HEK293T (cell line): ENCODE measurements at regions not wholly inside any gene's neighbourhood (a gene's known extent, or its start where the extent isn't known, plus 50 kb on each side); places are given as distances from the start of the nearest gene placed in this dataset.
A peak's percentile ranks its signal among the peaks of the same experiment; 100 is the strongest.

Experiments used
- CTCF ChIA-PET: fragments of 350-600 bp; formaldehyde crosslinking; extraction: SDS; loops from one replicate; lab custom pipeline; 2021; ENCODE audit warnings: antibody characterized with exemption, inconsistent platforms; lab: Yijun Ruan, JAX
- POLR2A ChIA-PET: fragments of 350-600 bp; formaldehyde crosslinking; extraction: SDS; loops from one replicate; lab custom pipeline; 2020; ENCODE audit warnings: antibody characterized with exemption, inconsistent platforms; lab: Yijun Ruan, JAX
- DNase-seq: peaks from one replicate; pipeline ENCODE4 v3.0.0; 2012; ENCODE audit warnings: mixed read lengths; ENCODE audit errors: extremely low spot score
- ARNT ChIP-seq: fragments of 450-650 bp; IDR thresholded peaks from 2 replicates; pipeline ENCODE4 v1.6.1; 2017; ENCODE audit warnings: mild to moderate bottlenecking
- BHLHE40 ChIP-seq: fragments of 450-650 bp; IDR thresholded peaks from 2 replicates; pipeline ENCODE4 v1.6.1; 2016; ENCODE audit warnings: mild to moderate bottlenecking, moderate library complexity, borderline replicate concordance
- CTBP1 ChIP-seq: fragments of 450-650 bp; IDR thresholded peaks from 2 replicates; pipeline ENCODE4 v1.6.1; 2016; ENCODE audit warnings: borderline replicate concordance
- ELF4 ChIP-seq: fragments of 450-650 bp; IDR thresholded peaks from 2 replicates; pipeline ENCODE4 v1.6.1; 2017; ENCODE audit warnings: antibody characterized with exemption
- FOXA1 ChIP-seq: fragments of 450-650 bp; IDR thresholded peaks from 2 replicates; pipeline ENCODE4 v1.6.1; 2016; ENCODE audit warnings: mild to moderate bottlenecking
- FOXK2 ChIP-seq: fragments of 450-650 bp; IDR thresholded peaks from 2 replicates; pipeline ENCODE4 v1.6.1; 2016; ENCODE audit warnings: mild to moderate bottlenecking
- FOXM1 ChIP-seq: fragments of 450-650 bp; IDR thresholded peaks from 2 replicates; pipeline ENCODE4 v1.6.1; 2017; ENCODE audit warnings: mild to moderate bottlenecking, borderline replicate concordance
- HDGF ChIP-seq: fragments of 450-650 bp; IDR thresholded peaks from 2 replicates; pipeline ENCODE4 v1.6.1; 2017; ENCODE audit warnings: antibody characterized with exemption, borderline replicate concordance
- L3MBTL2 ChIP-seq: fragments of 450-650 bp; conservative IDR thresholded peaks from 2 replicates; pipeline ENCODE4 v1.6.1; 2016; ENCODE audit warnings: mild to moderate bottlenecking
- LEF1 ChIP-seq: fragments of 450-650 bp; IDR thresholded peaks from 2 replicates; pipeline ENCODE4 v1.6.1; 2017; ENCODE audit warnings: mild to moderate bottlenecking, borderline replicate concordance
- NFRKB ChIP-seq: fragments of 450-650 bp; IDR thresholded peaks from 2 replicates; pipeline ENCODE4 v1.6.1; 2016; ENCODE audit warnings: mild to moderate bottlenecking, moderate library complexity
- SP1 ChIP-seq: fragments of 450-650 bp; IDR thresholded peaks from 2 replicates; pipeline ENCODE4 v1.6.1; 2017
- SUZ12 ChIP-seq: fragments of 450-650 bp; IDR thresholded peaks from 2 replicates; pipeline ENCODE4 v1.6.1; 2016; ENCODE audit warnings: mild to moderate bottlenecking
- TARDBP ChIP-seq: fragments of 450-650 bp; IDR thresholded peaks from 2 replicates; pipeline ENCODE4 v1.6.1; 2016
- ZNF384 ChIP-seq: fragments of 450-650 bp; IDR thresholded peaks from 2 replicates; pipeline ENCODE4 v1.6.1; 2016
- TF ChIP-seq, protein P1 (sequence below): fragments of 450-650 bp; IDR thresholded peaks from 2 replicates; pipeline ENCODE4 v1.6.1; 2016

DNA sequence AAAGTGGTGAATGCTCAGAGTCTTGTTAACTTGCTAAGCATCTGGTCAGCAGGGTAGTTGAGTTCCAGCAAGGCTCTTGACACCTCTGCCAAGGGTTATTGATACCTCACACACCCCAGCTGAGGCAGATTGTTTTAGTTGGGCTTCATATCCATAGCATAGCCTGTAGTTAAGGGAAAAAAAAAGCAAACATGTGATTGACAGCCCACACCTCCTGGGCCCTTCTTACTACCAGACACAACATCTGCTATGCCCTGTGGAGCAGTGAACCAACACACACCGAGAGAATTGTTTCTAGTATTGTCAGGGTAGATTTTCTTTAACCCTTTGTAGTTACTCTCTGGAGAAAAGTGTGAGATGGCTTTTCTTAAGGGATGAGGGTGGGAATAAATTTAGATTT is 697.0 kb upstream of the POU3F2 start:
- ChIA-PET CTCF (interaction anchor here (0.6 kb wide), 1 partner anchor 424 kb away, joined by 4 read pairs; no protein-coding TSS in a partner anchor), POLR2A (no interaction called here)
- no peak for DNase-seq
- TF ChIP-seq TARDBP (no peak), FOXM1 (no peak), BHLHE40 (no peak)
- TF ChIP-seq, protein P1, sequence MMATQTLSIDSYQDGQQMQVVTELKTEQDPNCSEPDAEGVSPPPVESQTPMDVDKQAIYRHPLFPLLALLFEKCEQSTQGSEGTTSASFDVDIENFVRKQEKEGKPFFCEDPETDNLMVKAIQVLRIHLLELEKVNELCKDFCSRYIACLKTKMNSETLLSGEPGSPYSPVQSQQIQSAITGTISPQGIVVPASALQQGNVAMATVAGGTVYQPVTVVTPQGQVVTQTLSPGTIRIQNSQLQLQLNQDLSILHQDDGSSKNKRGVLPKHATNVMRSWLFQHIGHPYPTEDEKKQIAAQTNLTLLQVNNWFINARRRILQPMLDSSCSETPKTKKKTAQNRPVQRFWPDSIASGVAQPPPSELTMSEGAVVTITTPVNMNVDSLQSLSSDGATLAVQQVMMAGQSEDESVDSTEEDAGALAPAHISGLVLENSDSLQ = peak; percentile 89

DNA sequence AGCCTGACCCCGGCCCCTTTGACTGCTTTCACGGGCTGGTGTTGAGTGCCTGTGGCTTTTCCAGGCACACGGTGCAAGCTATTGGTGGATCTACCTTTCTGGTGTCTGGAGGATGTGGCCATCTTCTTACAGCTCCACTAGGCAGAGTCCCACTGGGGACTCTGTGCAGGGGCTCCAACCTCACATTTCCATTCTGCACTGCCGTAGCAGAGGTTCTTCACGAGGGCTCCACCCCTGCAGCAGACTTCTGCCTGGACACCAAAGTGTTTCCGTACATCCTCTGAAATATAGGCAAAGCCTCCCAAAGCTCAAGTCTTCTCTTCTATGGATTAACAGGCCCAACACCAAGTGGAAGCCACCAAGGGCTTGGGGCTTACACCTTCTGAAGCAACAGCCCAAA is 691.5 kb upstream of the POU3F2 start:
- no peak for TF ChIP-seq FOXM1
- TF ChIP-seq L3MBTL2 = no peak
- TF ChIP-seq, protein P1 = no peak
- TF ChIP-seq SUZ12 = no peak
- no peak for TF ChIP-seq FOXA1
- TF ChIP-seq ELF4 = no peak
- no peak for TF ChIP-seq ZNF384
- no peak for TF ChIP-seq CTBP1
- no peak for TF ChIP-seq ARNT
- ChIA-PET CTCF (no interaction called here), POLR2A (no interaction called here)
- no peak for DNase-seq

DNA sequence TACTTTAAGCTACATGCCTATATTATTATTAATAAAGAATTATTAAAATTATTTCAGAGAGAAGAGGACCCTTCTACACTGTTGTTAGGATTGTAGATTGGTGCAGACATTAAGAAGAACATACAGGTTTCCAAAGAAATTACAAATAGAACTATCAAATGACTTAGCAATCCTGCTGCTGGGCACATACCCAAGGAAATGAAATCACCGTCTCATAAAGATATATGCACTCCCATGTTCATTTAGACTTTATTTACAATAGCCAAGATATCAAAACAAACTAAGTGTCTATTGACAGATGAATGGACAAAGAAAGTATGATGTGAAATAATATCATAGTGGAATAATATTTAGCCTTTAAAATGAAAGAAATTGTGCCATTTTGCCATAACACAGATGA is 687.7 kb upstream of the POU3F2 start:
- no peak for TF ChIP-seq LEF1
- TF ChIP-seq, protein P1 = no peak
- TF ChIP-seq NFRKB = no peak
- TF ChIP-seq SP1 = no peak
- CTCF ChIA-PET = no interaction called here
- POLR2A ChIA-PET = no interaction called here
- no peak for DNase-seq

DNA sequence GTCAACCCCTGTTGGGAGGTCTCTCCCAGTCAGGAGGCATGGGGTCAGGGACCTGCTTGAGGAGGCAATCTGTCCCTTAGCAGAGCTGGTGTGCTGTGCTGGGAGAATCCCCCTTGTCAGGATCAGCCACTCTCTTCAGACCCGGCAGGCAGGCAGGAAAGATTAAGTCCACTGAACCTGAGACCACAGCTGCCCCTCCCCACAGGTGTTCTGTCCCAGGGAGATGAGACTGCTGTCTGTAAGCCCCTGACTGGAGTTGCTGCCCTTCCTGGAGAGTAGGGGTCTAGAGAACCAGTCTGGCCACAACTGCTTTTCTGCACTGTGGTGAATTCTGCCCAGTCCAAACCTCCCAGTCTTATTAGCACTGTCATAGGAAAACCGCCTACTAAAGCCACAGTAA is 677.8 kb upstream of the POU3F2 start:
- TF ChIP-seq SUZ12 (no peak), LEF1 (no peak), ARNT (no peak), NFRKB (no peak), ZNF384 (no peak), CTBP1 (no peak), L3MBTL2 (no peak), BHLHE40 (no peak), FOXA1 (no peak), TARDBP (no peak), FOXK2 (no peak), SP1 (no peak), FOXM1 (no peak), HDGF (no peak), ELF4 (no peak)
- TF ChIP-seq, protein P1 = no peak
- no peak for DNase-seq
- ChIA-PET POLR2A (no interaction called here), CTCF (no interaction called here)

DNA sequence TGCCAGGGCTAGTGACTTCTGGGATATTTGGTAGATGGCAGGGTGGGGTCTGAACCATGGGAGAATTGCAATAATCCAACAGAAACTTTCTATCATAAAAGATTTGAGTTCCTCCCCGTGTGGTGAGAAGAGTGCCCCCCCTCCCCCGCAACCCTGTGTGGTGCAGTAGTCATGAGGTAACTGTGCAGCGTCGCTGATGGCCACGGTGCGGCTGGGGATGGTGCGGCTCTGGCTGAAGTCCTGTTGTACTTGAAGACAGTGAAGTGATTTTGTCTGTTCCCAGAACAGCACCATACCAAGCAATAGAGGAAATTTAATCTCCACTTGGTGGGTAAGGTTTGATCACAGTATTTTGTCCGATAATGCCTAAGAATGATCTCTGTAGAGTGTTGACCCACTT is 654.8 kb upstream of the POU3F2 start:
- CTCF ChIA-PET = no interaction called here
- POLR2A ChIA-PET = no interaction called here

DNA sequence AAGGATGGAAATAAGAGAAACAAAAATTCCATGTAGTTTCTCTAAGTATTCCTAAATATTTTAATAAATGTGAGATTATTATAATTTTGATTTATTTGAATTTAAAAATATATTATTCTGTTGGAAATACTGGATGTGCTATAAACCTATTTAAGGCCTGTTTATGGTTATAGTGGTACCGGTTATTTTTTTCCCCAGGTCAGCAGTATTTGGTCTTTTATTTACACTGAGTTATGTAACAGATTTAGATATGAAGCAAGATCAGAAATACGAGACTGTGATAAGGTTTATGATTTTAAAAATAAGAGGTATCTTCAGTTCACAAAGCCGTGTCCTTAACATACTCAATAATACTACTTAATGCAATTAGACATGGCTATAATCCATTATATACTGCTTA is 634.3 kb upstream of the POU3F2 start:
- POLR2A ChIA-PET = no interaction called here
- CTCF ChIA-PET = no interaction called here
- DNase-seq = no peak
- no peak for TF ChIP-seq BHLHE40
- TF ChIP-seq HDGF = no peak
- TF ChIP-seq ELF4 = no peak
- no peak for TF ChIP-seq FOXA1
- no peak for TF ChIP-seq TARDBP
- no peak for TF ChIP-seq CTBP1
- no peak for TF ChIP-seq FOXM1
- TF ChIP-seq, protein P1 = no peak
- no peak for TF ChIP-seq LEF1
- TF ChIP-seq SP1 = no peak
- no peak for TF ChIP-seq L3MBTL2
- no peak for TF ChIP-seq SUZ12
- no peak for TF ChIP-seq NFRKB
- no peak for TF ChIP-seq ZNF384
- TF ChIP-seq FOXK2 = no peak
- no peak for TF ChIP-seq ARNT

More for the DNA sequence above, 654.8 kb upstream of the POU3F2 start:
- DNase-seq = no peak
- no peak for TF ChIP-seq ARNT
- no peak for TF ChIP-seq TARDBP
- TF ChIP-seq LEF1 = no peak
- no peak for TF ChIP-seq NFRKB
- no peak for TF ChIP-seq CTBP1
- no peak for TF ChIP-seq FOXA1
- no peak for TF ChIP-seq SP1
- no peak for TF ChIP-seq BHLHE40
- TF ChIP-seq, protein P1 = no peak
- TF ChIP-seq HDGF = no peak
- TF ChIP-seq FOXK2 = no peak
- no peak for TF ChIP-seq ZNF384
